DND-41 (cell line): ENCODE measurements at regions not wholly inside any gene's neighbourhood (a gene's known extent, or its start where the extent isn't known, plus 50 kb on each side); places are given as distances from the start of the nearest gene placed in this dataset.

Experiments used
- ATAC-seq: fragments of 200-7000 bp; cut with Tn5 transposase; 3 replicates; pipeline ENCODE4 v1.9.1; 2021; ENCODE audit warnings: low read depth; ENCODE audit not compliant: insufficient read depth
- DNase-seq: peaks from one replicate; pipeline ENCODE4 v3.0.0-alpha.2; 2020
- H2AFZ ChIP-seq: 2 replicates; pipeline ENCODE4 v1.6.0; 2012; ENCODE audit warnings: low read depth, low read length
- H3K27ac ChIP-seq: 2 replicates; pipeline ENCODE4 v1.5.1; 2012; ENCODE audit warnings: low read length, inconsistent platforms
- H3K27me3 ChIP-seq: fragments of 200-600 bp; sonication (generic); 2 replicates; pipeline ENCODE4 v1.6.0; 2012; ENCODE audit warnings: low read length, mild to moderate bottlenecking, inconsistent platforms; ENCODE audit not compliant: insufficient read depth, poor library complexity
- H3K36me3 ChIP-seq: 2 replicates; pipeline ENCODE4 v1.5.1; 2012; ENCODE audit warnings: low read length, inconsistent platforms; ENCODE audit not compliant: insufficient read depth
- H3K4me1 ChIP-seq: 2 replicates; pipeline ENCODE4 v1.5.1; 2012; ENCODE audit warnings: mild to moderate bottlenecking, low read length; ENCODE audit not compliant: insufficient read depth
- H3K4me2 ChIP-seq: 2 replicates; pipeline ENCODE4 v1.6.0; 2012; ENCODE audit warnings: mild to moderate bottlenecking, moderate library complexity, low read length, inconsistent platforms; ENCODE audit not compliant: insufficient read depth
- H3K4me3 ChIP-seq, 2 experiments: fragments of 200-600 bp in 1 of 2; shearing (Covaris generic) in 1 of 2; 2 replicates each; pipeline ENCODE4 v1.5.1; 2012 to 2016; ENCODE audit warnings: inconsistent platforms in 2 of 2, low read length in 2 of 2, mild to moderate bottlenecking in 2 of 2, low read depth in 1 of 2, moderate library complexity in 1 of 2
- H3K79me2 ChIP-seq: 2 replicates; pipeline ENCODE4 v1.6.0; 2012; ENCODE audit warnings: low read length, inconsistent platforms; ENCODE audit not compliant: insufficient read depth
- H3K9ac ChIP-seq: 2 replicates; pipeline ENCODE4 v1.6.0; 2012; ENCODE audit warnings: low read depth, mild to moderate bottlenecking, inconsistent platforms, low read length, moderate library complexity
- H3K9me3 ChIP-seq: 2 replicates; pipeline ENCODE4 v1.5.1; 2012; ENCODE audit warnings: low read length, moderate library complexity, mild to moderate bottlenecking, inconsistent platforms; ENCODE audit not compliant: insufficient read depth, severe bottlenecking
- H4K20me1 ChIP-seq: 2 replicates; pipeline ENCODE4 v1.6.0; 2012; ENCODE audit warnings: low read length; ENCODE audit not compliant: insufficient read depth
- EZH2 ChIP-seq: IDR thresholded peaks from 3 replicates; pipeline ENCODE4 v1.6.1; 2012; ENCODE audit warnings: borderline replicate concordance, low read depth, mild to moderate bottlenecking, moderate library complexity, low read length, inconsistent platforms; ENCODE audit not compliant: severe bottlenecking
- TF ChIP-seq, protein P1 (sequence below): IDR thresholded peaks from 2 replicates; pipeline ENCODE4 v1.5.1; 2012; ENCODE audit warnings: borderline replicate concordance, low read length, moderate library complexity, mild to moderate bottlenecking; ENCODE audit not compliant: poor library complexity, severe bottlenecking; ENCODE audit errors: extremely low read depth

- no peaks in the 10 kb centered on the region for H3K36me3 ChIP-seq
- ATAC-seq (no peak), DNase-seq (no peak)
- no peak overlapping the region for H3K9ac ChIP-seq
- H3K9me3 ChIP-seq, result no peaks in the 10 kb centered on the region
- H3K27ac ChIP-seq, result no peak overlapping the region
- TF ChIP-seq EZH2, result no peak
- TF ChIP-seq, protein P1, sequence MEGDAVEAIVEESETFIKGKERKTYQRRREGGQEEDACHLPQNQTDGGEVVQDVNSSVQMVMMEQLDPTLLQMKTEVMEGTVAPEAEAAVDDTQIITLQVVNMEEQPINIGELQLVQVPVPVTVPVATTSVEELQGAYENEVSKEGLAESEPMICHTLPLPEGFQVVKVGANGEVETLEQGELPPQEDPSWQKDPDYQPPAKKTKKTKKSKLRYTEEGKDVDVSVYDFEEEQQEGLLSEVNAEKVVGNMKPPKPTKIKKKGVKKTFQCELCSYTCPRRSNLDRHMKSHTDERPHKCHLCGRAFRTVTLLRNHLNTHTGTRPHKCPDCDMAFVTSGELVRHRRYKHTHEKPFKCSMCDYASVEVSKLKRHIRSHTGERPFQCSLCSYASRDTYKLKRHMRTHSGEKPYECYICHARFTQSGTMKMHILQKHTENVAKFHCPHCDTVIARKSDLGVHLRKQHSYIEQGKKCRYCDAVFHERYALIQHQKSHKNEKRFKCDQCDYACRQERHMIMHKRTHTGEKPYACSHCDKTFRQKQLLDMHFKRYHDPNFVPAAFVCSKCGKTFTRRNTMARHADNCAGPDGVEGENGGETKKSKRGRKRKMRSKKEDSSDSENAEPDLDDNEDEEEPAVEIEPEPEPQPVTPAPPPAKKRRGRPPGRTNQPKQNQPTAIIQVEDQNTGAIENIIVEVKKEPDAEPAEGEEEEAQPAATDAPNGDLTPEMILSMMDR, result no peak
- H3K4me1 ChIP-seq, result no peaks in the 10 kb centered on the region
- H4K20me1 ChIP-seq, result no peaks in the 10 kb centered on the region
- H3K79me2 ChIP-seq, result no peaks in the 10 kb centered on the region
- H2AFZ ChIP-seq, result no peak overlapping the region
- no peak overlapping the region for H3K4me3 ChIP-seq
- no peak overlapping the region for H3K4me2 ChIP-seq
- no peaks in the 10 kb centered on the region for H3K27me3 ChIP-seq
Measured at GRCh38 chr3:67075295-67075694, 77.2 kb downstream of the KBTBD8 start.

GRCh38 chr3:67076607-67077006 is 78.5 kb downstream of the KBTBD8 start:
- no peak for ATAC-seq
- Histone ChIP-seq H3K9ac (no peak overlapping the region), H2AFZ (no peak overlapping the region), H3K9me3 (no peaks in the 10 kb centered on the region), H3K4me1 (no peaks in the 10 kb centered on the region), H3K27me3 (no peaks in the 10 kb centered on the region), H3K36me3 (no peaks in the 10 kb centered on the region), H4K20me1 (no peaks in the 10 kb centered on the region), H3K27ac (no peak overlapping the region), H3K79me2 (no peaks in the 10 kb centered on the region), H3K4me2 (no peak overlapping the region), H3K4me3 (no peak overlapping the region)
- no peak for TF ChIP-seq EZH2
- TF ChIP-seq, protein P1, result no peak
- no peak for DNase-seq

DNA sequence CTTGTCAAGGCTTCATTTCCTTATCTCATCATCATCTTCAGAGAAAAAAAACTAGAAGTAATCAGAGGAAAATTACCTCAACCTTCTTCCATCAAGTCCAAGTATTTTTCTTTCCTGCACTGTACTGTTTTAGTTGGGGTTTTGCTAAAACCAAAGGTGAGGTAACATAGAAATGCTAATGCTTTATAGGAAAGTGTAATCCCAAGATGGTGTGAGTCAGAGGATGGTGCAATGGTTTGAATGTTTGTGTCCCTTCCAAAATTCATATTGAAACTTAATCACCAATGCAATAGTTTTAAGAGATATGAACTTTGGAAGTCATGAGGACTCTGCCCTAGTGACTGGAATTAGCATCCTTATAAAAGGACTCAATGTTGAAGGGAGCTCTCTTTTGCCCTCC is 79.5 kb downstream of the KBTBD8 start:
- Histone ChIP-seq H3K79me2 (no peaks in the 10 kb centered on the region), H3K27ac (no peak overlapping the region), H2AFZ (no peak overlapping the region), H3K9ac (no peak overlapping the region), H3K27me3 (no peaks in the 10 kb centered on the region), H3K36me3 (no peaks in the 10 kb centered on the region), H3K4me1 (peaks cover 4% of the 10 kb centered on the region), H3K9me3 (peaks cover 7% of the 10 kb centered on the region), H4K20me1 (no peaks in the 10 kb centered on the region), H3K4me3 (no peak overlapping the region), H3K4me2 (no peak overlapping the region)
- TF ChIP-seq EZH2, result no peak
- TF ChIP-seq, protein P1, result no peak
- DNase-seq (no peak), ATAC-seq (no peak)

DNA sequence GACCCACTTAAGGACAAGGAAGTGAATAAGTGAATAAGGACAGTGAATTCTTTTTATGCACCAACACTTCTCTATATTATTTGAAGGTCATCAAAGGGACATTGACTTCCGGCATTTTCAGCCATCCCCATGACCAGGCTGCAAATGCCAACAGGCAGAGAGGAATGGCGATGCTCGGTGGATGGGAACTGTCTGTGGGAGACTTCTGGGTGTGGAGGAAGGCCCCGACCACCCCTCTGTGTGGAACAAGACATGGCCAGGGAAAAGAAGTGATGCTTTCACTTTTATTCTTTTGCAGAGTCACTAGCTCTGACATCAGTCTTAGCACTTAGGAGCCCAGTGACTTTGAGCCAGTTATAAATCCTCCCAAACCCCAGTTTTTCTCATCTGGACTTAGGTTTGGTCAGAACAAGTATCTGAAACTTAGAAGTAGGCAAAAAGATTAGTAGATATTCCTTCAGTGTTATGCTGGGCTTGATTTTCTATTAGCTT is 84.5 kb downstream of the KBTBD8 start:
- Histone ChIP-seq H2AFZ (peak overlapping the region; percentile 60), H3K4me2 (no peak overlapping the region), H4K20me1 (no peaks in the 10 kb centered on the region), H3K9me3 (peaks cover 26% of the 10 kb centered on the region), H3K36me3 (no peaks in the 10 kb centered on the region), H3K27me3 (no peaks in the 10 kb centered on the region), H3K4me1 (peaks cover 17% of the 10 kb centered on the region), H3K4me3 (peak overlapping the region in 1 of 2 experiments; percentile 19; a peak in 2 of 4 replicates), H3K9ac (no peak overlapping the region), H3K79me2 (no peaks in the 10 kb centered on the region), H3K27ac (peak overlapping the region; percentile 68)
- DNase-seq (peak; percentile 9), ATAC-seq (no peak)
- TF ChIP-seq, protein P1, result no peak
- no peak for TF ChIP-seq EZH2
